ENCODE measurements at regions not wholly inside any gene's neighbourhood (a gene's known extent, or its start where the extent isn't known, plus 50 kb on each side); places are given as distances from the start of the nearest gene placed in this dataset.

- TF ChIP-seq CTCF (conservative IDR thresholded peaks at IDR 0.05; ENCODE audit: low read depth, low read length) (no peak), EZH2 (IDR thresholded peaks at IDR 0.05; ENCODE audit: borderline replicate concordance, low read depth, low read length, poor library complexity, severe bottlenecking) (no peak)
These were observed 446.8 kb downstream of the CHL1 start for GRCh38 chr3:643376-643775.
